GM21360 (cell line): ENCODE measurements at regions not wholly inside any gene's neighbourhood (a gene's known extent, or its start where the extent isn't known, plus 50 kb on each side); places are given as distances from the start of the nearest gene placed in this dataset.
"Not testable (repeated sequence)": the region's sequence is repeated elsewhere in the genome, so short reads cannot be mapped to it uniquely, and the experiment has no call there.

ENCODE experiments used
- ATAC-seq: cut with Tn5 transposase; IDR thresholded peaks from one replicate; pipeline ENCODE4 v1.9.1; 2021; ENCODE audit warnings: mild to moderate bottlenecking, moderate library complexity; ENCODE audit not compliant: unreplicated experiment

DNA sequence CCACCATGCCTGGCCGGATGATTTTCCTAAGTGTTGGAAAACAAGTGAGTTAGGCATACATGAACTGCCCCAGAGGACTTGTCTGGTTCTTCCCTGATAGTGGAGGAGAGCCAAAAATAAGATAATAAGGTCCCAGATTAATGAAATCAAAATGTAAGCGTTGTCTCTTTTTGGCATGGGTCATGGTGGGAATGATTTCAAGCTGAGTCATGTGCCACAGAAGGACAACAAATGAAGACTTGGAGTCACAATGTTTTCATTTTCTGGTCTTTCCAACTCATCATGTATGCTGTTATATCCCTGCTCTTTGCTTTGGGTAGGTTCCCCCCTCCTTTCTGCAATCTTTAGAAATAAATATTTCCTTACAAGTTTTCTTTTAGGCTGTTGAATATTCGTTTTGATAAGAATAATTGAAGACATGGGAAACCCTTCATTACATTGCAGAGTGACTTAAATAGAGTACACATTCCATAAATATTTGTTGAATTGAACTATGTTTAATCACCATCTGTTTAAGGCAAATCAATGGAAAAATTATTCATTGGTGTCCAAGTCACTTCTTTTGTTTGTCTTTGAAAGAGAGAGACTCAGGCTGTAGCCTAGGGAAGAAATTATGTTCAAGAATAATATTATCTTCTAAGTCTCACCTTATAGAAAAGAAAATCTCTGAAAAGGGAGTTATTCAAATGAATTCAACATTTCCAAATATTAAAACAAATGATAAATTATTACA is 196.3 kb downstream of the CSNK1G3 start:
- no peak for ATAC-seq

DNA sequence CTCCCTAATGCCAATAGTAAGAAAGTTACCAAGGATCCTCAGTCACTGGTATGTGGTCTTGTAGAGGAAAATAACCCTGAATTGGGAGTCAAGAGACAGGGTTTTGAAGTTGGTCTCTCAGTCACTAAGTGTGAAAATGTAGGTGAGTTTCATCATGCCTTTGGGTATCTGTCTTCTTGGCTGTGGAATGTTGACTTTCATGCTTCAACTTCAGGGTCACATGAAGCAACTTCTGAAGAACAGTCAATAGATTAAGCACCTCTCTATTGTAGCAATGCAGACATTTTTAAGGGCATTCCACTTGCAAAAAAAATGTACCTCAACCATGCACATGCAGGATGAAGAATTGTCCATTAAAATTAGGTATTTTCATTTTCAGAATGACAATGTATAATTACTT is 194.6 kb downstream of the CSNK1G3 start:
- no peak for ATAC-seq

GRCh38 chr5:123705741-123706140 is 193.8 kb downstream of the CSNK1G3 start:
- ATAC-seq, result no peak

DNA sequence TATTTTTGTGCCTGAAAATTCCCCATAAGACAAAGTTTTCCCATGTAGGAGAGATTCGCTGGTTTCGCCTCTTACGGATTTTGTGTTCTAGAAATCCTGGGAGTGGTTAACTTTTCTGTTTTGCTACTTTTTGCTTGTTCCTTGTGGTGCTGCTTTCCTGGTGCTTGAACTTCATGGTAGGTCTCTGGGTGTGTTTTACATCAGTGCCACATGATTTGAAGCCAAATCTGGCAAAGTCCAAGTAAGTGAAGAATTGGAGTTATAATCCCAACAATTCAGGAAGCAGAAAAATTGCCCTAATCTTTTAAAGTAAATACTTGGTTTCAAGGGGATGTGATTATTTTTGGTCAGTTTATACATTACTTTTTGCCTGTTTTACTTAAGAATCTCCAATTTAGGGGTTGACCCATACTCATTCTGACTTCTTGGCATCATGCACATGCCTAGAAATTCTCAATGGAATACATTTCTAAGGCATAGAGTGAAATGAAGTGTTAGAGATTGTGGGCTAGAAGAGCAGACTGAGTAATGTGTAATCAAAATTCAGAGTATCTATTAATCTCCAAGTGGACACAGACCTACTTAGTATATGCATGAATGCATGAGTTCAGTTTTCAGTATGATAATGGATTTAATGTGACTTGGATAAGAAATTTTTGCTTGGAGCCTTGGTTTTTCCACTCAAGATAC is 189.7 kb downstream of the CSNK1G3 start:
- no peak for ATAC-seq

DNA sequence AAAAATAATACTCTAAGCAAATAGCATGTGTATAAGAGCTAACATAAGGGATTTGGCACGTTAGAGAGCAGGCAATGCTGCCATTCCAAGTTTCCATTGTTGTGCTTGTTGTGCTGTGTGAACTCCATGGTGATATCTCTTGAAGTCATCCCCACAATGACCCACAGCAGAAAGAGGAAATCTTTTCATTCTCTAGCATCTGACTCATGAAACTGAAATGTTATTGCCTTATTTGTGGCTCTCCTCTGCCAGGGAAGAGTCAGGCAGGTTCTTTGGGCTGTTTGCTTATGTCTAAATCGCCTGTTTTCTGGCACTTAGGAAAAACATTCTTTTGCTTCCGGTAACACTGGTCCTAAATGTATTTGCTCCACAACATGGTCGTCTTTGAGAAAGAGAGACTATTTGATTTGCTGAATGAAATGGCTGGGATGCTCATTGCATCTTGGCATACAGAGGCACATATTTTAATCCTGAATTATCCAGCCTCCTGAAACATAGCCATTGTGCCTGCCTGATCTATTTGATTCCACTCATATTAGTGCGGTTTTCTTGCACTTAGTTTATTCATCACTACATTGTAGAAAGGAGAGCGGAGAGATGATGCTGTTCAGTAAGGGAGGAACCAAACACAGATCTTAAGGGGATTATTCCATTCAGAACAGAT is 188.8 kb downstream of the CSNK1G3 start:
- ATAC-seq, result no peak

DNA sequence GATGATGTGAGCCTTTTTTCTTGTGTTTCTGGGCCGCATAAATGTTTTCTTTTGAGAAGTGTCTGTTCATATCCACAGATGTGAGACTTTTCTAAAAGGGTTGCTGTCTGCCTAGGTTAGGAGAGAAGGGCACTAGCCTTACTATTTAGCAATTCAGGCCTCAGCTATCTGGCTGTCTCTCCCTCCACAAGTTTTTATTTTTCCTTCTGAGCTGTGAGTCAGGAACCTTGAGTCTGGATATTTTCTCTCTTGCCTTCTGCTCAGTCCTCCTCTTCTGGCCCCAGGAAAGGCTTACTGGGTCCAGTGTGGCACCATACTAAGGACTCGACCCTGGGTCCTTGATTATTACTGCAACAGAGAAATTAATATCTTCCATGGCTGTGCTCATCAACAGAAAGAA is 187.6 kb downstream of the CSNK1G3 start:
- ATAC-seq, result no peak

GRCh38 chr5:123698937-123699336 is 187.0 kb downstream of the CSNK1G3 start:
- ATAC-seq, result not testable (repeated sequence)

DNA sequence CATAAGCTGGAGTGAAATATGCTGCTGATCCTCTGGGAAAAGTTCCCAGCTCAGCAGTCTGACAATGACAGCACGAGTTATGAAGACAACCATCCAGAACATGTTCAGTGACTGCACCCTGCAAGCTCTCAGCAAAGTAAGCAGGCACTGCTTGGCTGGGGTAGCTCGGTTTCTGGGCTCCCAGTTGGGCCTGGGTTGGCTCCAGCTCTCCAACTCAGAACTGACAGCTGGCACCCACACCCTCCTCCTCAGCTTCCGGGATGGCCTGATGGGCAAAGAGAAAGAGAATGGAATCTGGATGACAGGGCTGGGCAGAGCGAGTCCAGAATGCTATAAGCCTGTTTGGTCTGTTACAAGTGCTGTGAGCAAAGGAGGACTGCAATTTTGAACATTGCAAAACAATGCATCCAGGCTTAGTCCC is 185.0 kb downstream of the CSNK1G3 start:
- no peak for ATAC-seq

DNA sequence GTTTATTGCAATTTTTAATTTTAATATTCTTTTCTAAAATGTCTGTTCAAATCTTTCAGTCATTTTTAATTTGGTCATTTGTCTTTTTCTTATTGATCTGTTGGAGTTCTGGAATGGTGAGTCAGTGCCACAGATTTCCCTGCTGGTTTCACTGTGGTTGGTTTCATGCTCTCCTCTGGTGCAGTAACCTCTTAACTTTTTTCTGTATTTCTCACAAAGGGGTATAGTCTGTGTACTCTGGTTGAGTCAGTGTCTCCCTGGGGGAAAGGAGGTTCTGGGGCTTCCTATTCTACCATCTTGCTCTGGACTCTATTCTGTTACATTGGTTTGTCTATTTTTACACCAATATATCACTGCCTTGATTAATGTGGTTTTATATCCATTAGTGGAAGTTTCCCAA is 178.8 kb downstream of the CSNK1G3 start:
- no peak for ATAC-seq

DNA sequence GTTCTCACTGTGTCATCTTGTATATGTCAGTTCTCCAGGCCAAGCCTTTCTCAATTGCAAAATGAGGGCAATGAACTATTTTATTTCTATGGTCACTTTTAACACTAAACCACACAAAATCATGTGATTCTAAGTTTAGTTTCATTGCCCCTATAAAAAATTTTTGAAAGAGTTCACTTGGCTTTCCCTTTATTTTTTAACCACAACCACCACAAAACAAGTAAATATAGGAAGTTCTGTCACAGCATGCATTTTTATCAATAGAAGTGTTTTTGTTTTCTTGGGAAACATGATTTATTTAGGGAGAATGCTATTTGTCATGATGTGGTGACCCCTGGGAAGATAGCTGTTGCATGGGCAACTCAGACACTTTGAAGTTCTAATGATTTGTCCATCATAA is 169.1 kb downstream of the CSNK1G3 start:
- no peak for ATAC-seq

DNA sequence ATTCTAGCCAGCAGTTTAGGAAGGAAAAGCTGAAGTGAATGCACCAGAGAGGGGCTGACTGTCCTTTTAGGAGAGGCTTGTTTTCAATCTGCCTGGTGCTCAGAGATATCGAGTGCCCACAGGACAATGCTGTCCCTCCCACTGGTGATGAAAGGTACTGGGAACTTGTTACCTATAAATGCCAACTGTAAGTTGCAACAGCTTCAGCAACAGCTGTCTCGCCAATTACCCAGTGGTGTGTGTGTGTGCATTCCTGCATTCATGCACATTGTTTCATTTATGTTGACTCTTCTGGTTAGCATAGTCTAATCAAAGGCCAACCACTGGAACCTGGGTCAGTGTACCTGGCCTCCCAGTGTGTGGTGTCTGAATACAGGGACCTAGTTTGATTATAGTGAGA is 161.1 kb downstream of the CSNK1G3 start:
- ATAC-seq, result no peak

- no peak for ATAC-seq
Measured at GRCh38 chr5:123671711-123672456, 159.9 kb downstream of the CSNK1G3 start.

GRCh38 chr5:123671042-123671441 is 159.1 kb downstream of the CSNK1G3 start:
- ATAC-seq, result no peak
